ENCODE measurements at regions not wholly inside any gene's neighbourhood (a gene's known extent, or its start where the extent isn't known, plus 50 kb on each side); places are given as distances from the start of the nearest gene placed in this dataset.
A peak's percentile ranks its signal among the peaks of the same experiment; 100 is the strongest.

- Histone ChIP-seq H3K27ac (no peak overlapping the region), H3K4me1 (ENCODE audit: low read depth, poor library complexity, severe bottlenecking) (peaks cover 11% of the 10 kb centered on the region), H2AFZ (ENCODE audit: low read depth) (no peak overlapping the region), H3K9ac (no peak overlapping the region), H3K36me3 (ENCODE audit: insufficient read depth) (no peaks in the 10 kb centered on the region), H3K79me2 (ENCODE audit: insufficient read depth, low read depth) (no peaks in the 10 kb centered on the region), H3K4me3 (IDR thresholded peaks at IDR 0.05; ENCODE audit: insufficient read depth, low read depth, low read length) (no peak overlapping the region), H4K20me1 (ENCODE audit: insufficient read depth) (no peaks in the 10 kb centered on the region), H3K27me3 (ENCODE audit: insufficient read depth, low read depth) (no peaks in the 10 kb centered on the region), H3K4me2 (no peak overlapping the region)
- TF ChIP-seq CTCF (conservative IDR thresholded peaks at IDR 0.05; ENCODE audit: low read depth, low read length), result no peak
These were observed 116.1 kb upstream of the TACR1 start for GRCh38 chr2:75315436-75315835.

GRCh38 chr2:75311993-75312392 is 112.7 kb upstream of the TACR1 start:
- peak; percentile 48; the same call in 1 of the 2 replicates for TF ChIP-seq CTCF (conservative IDR thresholded peaks at IDR 0.05; ENCODE audit: low read depth, low read length)
- Histone ChIP-seq H3K36me3 (ENCODE audit: insufficient read depth) (no peaks in the 10 kb centered on the region), H3K9ac (no peak overlapping the region), H2AFZ (ENCODE audit: low read depth) (no peak overlapping the region), H3K4me2 (peak overlapping the region; percentile 21; the same call in 1 of the 2 replicates), H3K4me3 (IDR thresholded peaks at IDR 0.05; ENCODE audit: insufficient read depth, low read depth, low read length) (no peak overlapping the region), H3K27me3 (ENCODE audit: insufficient read depth, low read depth) (no peaks in the 10 kb centered on the region), H4K20me1 (ENCODE audit: insufficient read depth) (no peaks in the 10 kb centered on the region), H3K4me1 (ENCODE audit: low read depth, poor library complexity, severe bottlenecking) (peaks cover 11% of the 10 kb centered on the region), H3K27ac (no peak overlapping the region), H3K79me2 (ENCODE audit: insufficient read depth, low read depth) (no peaks in the 10 kb centered on the region)

GRCh38 chr2:75311521-75311920 is 112.2 kb upstream of the TACR1 start:
- Histone ChIP-seq H3K79me2 (ENCODE audit: insufficient read depth, low read depth) (no peaks in the 10 kb centered on the region), H3K4me1 (ENCODE audit: low read depth, poor library complexity, severe bottlenecking) (peaks cover 11% of the 10 kb centered on the region), H2AFZ (ENCODE audit: low read depth) (no peak overlapping the region), H3K4me3 (IDR thresholded peaks at IDR 0.05; ENCODE audit: insufficient read depth, low read depth, low read length) (no peak overlapping the region), H3K4me2 (no peak overlapping the region), H3K9ac (no peak overlapping the region), H3K36me3 (ENCODE audit: insufficient read depth) (no peaks in the 10 kb centered on the region), H3K27me3 (ENCODE audit: insufficient read depth, low read depth) (no peaks in the 10 kb centered on the region), H3K27ac (no peak overlapping the region), H4K20me1 (ENCODE audit: insufficient read depth) (no peaks in the 10 kb centered on the region)
- TF ChIP-seq CTCF (conservative IDR thresholded peaks at IDR 0.05; ENCODE audit: low read depth, low read length), result no peak

- Histone ChIP-seq H2AFZ (ENCODE audit: low read depth) (no peak overlapping the region), H3K27ac (no peak overlapping the region), H3K27me3 (ENCODE audit: insufficient read depth, low read depth) (no peaks in the 10 kb centered on the region), H3K4me1 (ENCODE audit: low read depth, poor library complexity, severe bottlenecking) (peaks cover 11% of the 10 kb centered on the region), H3K4me3 (IDR thresholded peaks at IDR 0.05; ENCODE audit: insufficient read depth, low read depth, low read length) (no peak overlapping the region), H3K36me3 (ENCODE audit: insufficient read depth) (no peaks in the 10 kb centered on the region), H3K79me2 (ENCODE audit: insufficient read depth, low read depth) (no peaks in the 10 kb centered on the region), H3K9ac (no peak overlapping the region), H3K4me2 (no peak overlapping the region), H4K20me1 (ENCODE audit: insufficient read depth) (no peaks in the 10 kb centered on the region)
- no peak for TF ChIP-seq CTCF (conservative IDR thresholded peaks at IDR 0.05; ENCODE audit: low read depth, low read length)
These were observed 111.6 kb upstream of the TACR1 start for GRCh38 chr2:75310876-75311275.

Data from KMS-11 (cell line).